Natural killer cell (primary cell): ENCODE measurements at regions not wholly inside any gene's neighbourhood (a gene's known extent, or its start where the extent isn't known, plus 50 kb on each side); places are given as distances from the start of the nearest gene placed in this dataset.
"Not testable (repeated sequence)": the region's sequence is repeated elsewhere in the genome, so short reads cannot be mapped to it uniquely, and the experiment has no call there.

Experiments used
- ATAC-seq, 3 donors: fragments of 150-1000 bp in 2 of 3; fragments of 200-7000 bp in 1 of 3; cut with Tn5 transposase; 1 replicate in 1 of 3; 2 replicates in 2 of 3; pipeline ENCODE4 v1.10.0; 2021; ENCODE audit warnings: mild to moderate bottlenecking in 2 of 3, moderate library complexity in 2 of 3
- DNase-seq, 2 donors: peaks; one replicate each; pipeline versions ENCODE4 v3.0.0 to v3.0.0-alpha.2; 2013 to 2021; ENCODE audit warnings: mixed read lengths in 1 of 2
- H3K27ac ChIP-seq: one replicate; pipeline ENCODE4 v1.5.1; 2013; ENCODE audit warnings: mild to moderate bottlenecking, low read length
- H3K27me3 ChIP-seq: one replicate; pipeline ENCODE4 v1.6.1; 2013; ENCODE audit warnings: low read length; ENCODE audit not compliant: control insufficient read depth, insufficient read depth
- H3K36me3 ChIP-seq: one replicate; pipeline ENCODE4 v1.6.1; 2013; ENCODE audit warnings: low read length; ENCODE audit not compliant: control insufficient read depth, insufficient read depth
- H3K4me1 ChIP-seq: one replicate; pipeline ENCODE4 v1.6.1; 2013; ENCODE audit warnings: low read length; ENCODE audit not compliant: control insufficient read depth, insufficient read depth
- H3K4me3 ChIP-seq: one replicate; pipeline ENCODE4 v1.5.1; 2013; ENCODE audit warnings: low read length
- H3K9me3 ChIP-seq: one replicate; pipeline ENCODE4 v1.6.1; 2013; ENCODE audit warnings: low read length; ENCODE audit not compliant: control insufficient read depth, insufficient read depth
- H3K27ac Mint-ChIP-seq, 2 donors: one replicate each; pipeline ENCODE4 v1.8.0; 2022; ENCODE audit warnings: mild to moderate bottlenecking in 2 of 2, mixed read lengths in 2 of 2, moderate library complexity in 1 of 2
- H3K27me3 Mint-ChIP-seq, 2 donors: one replicate each; pipeline ENCODE4 v1.8.0; 2022; ENCODE audit warnings: low read depth in 2 of 2, mixed read lengths in 2 of 2
- H3K36me3 Mint-ChIP-seq: one replicate; pipeline ENCODE4 v1.8.0; 2022; ENCODE audit warnings: mixed read lengths
- H3K4me1 Mint-ChIP-seq, 2 donors: one replicate each; pipeline ENCODE4 v1.8.0; 2022; ENCODE audit warnings: mixed read lengths in 2 of 2
- H3K4me3 Mint-ChIP-seq: one replicate; pipeline ENCODE4 v1.8.0; 2022; ENCODE audit warnings: mild to moderate bottlenecking, moderate library complexity, mixed read lengths
- H3K9me3 Mint-ChIP-seq, 2 donors: one replicate each; pipeline ENCODE4 v1.8.0; 2022; ENCODE audit warnings: mixed read lengths in 2 of 2
- WGBS: methylation state at CpG from one replicate; pipeline ENCODE4 v1.1.7; 2013; ENCODE audit warnings: missing lambda C conversion rate; ENCODE audit not compliant: insufficient coverage; 5-methylcytosine and 5-hydroxymethylcytosine counted together
- intact Hi-C: fragments of 100-400 bp; cut with micrococcal nuclease; formaldehyde crosslinking; loops from one replicate; pipeline ENCODE4 v1.14.2; 2022

- H3K27me3 ChIP-seq, H3K4me3 ChIP-seq, H3K4me1 Mint-ChIP-seq, H3K9me3 Mint-ChIP-seq, DNase-seq, H3K36me3 Mint-ChIP-seq, ATAC-seq, H3K9me3 ChIP-seq, H3K4me1 ChIP-seq, H3K36me3 ChIP-seq, H3K27ac Mint-ChIP-seq, H3K27ac ChIP-seq, H3K4me3 Mint-ChIP-seq: not testable (repeated sequence)
- intact Hi-C loops: loop anchor here (10.0 kb wide), 1 partner anchor 337 kb away; the partner anchor contains the start of gene DHCR7
- 92% methylated on average over 5 of the region's 5 CpGs for WGBS
- peaks cover 12 to 18% of the 10 kb centered on the region in 2 donors for H3K27me3 Mint-ChIP-seq
These were observed 51.5 kb upstream of the DEFB108B start for GRCh38 chr11:71781491-71781890.

GRCh38 chr11:71782229-71782861 is 50.7 kb upstream of the DEFB108B start:
- H3K4me1 Mint-ChIP-seq: peaks cover 5 to 11% of the 10 kb centered on the region in 2 donors
- H3K27ac Mint-ChIP-seq, H3K9me3 ChIP-seq, H3K9me3 Mint-ChIP-seq, H3K4me1 ChIP-seq, H3K27ac ChIP-seq, H3K27me3 ChIP-seq, H3K36me3 Mint-ChIP-seq, DNase-seq, ATAC-seq, H3K4me3 Mint-ChIP-seq, H3K36me3 ChIP-seq, H3K4me3 ChIP-seq: not testable (repeated sequence)
- intact Hi-C loops: loop anchor here (10.0 kb wide), 1 partner anchor 338 kb away; the partner anchor contains the start of gene DHCR7
- peaks cover 12 to 18% of the 10 kb centered on the region in 2 donors for H3K27me3 Mint-ChIP-seq
- 80% methylated on average over 13 of the region's 13 CpGs for WGBS

GRCh38 chr11:71783191-71783590 is 49.8 kb upstream of the DEFB108B start:
- not testable (repeated sequence) for H3K9me3 Mint-ChIP-seq
- WGBS: 85% methylated on average over 4 of the region's 4 CpGs
- intact Hi-C loops: loop anchor here (10.0 kb wide), 1 partner anchor 338 kb away; the partner anchor contains the start of gene DHCR7

More at GRCh38 chr11:71783191-71783590, 49.8 kb upstream of the DEFB108B start:
- not testable (repeated sequence) for H3K27ac Mint-ChIP-seq, ATAC-seq, H3K27me3 ChIP-seq, H3K36me3 Mint-ChIP-seq, H3K36me3 ChIP-seq, H3K27ac ChIP-seq, H3K9me3 ChIP-seq, H3K4me3 Mint-ChIP-seq, H3K4me3 ChIP-seq, DNase-seq
- H3K27me3 Mint-ChIP-seq: peaks cover 12 to 18% of the 10 kb centered on the region in 2 donors
- H3K4me1 Mint-ChIP-seq: peaks cover 5 to 17% of the 10 kb centered on the region in 2 donors
- peaks cover 11% of the 10 kb centered on the region for H3K4me1 ChIP-seq
